ENCODE measurements at regions not wholly inside any gene's neighbourhood (a gene's known extent, or its start where the extent isn't known, plus 50 kb on each side); places are given as distances from the start of the nearest gene placed in this dataset.

- no peak overlapping the region for H2AFZ ChIP-seq (ENCODE audit: low read length)
- FAIRE-seq = peak; percentile 13
Measured at GRCh38 chr11:87466223-87466622, 428.5 kb downstream of the TMEM135 start.

More at GRCh38 chr11:87466223-87466622, 428.5 kb downstream of the TMEM135 start:
- Histone ChIP-seq H3K18ac (ENCODE audit: extremely low read depth, low read length) (no peak overlapping the region), H3K23me2 (ENCODE audit: low read depth, low read length) (no peaks in the 10 kb centered on the region), H2BK15ac (ENCODE audit: low read length) (no peak overlapping the region), H4K91ac (replicated peaks; ENCODE audit: insufficient read length, low read length) (no peak overlapping the region), H4K8ac (ENCODE audit: extremely low read depth, insufficient read depth, low read length) (no peak overlapping the region), H4K20me1 (replicated peaks in 1 of 2; ENCODE audit: control insufficient read depth in 1 of 2, insufficient read depth in 2 of 2, low read length in 2 of 2) (no peaks in the 10 kb centered on the region), H3K9ac (replicated peaks in 1 of 4; ENCODE audit: extremely low read depth in 1 of 4, low read depth in 3 of 4, low read length in 3 of 4) (no peak overlapping the region), H2BK120ac (replicated peaks; ENCODE audit: low read depth, low read length) (no peak overlapping the region), H3K36me3 (ENCODE audit: control insufficient read depth in 2 of 4, insufficient read depth in 4 of 4, low read length in 3 of 4) (no peaks in the 10 kb centered on the region), H3K27me3 (replicated peaks in 1 of 4; ENCODE audit: control insufficient read depth in 3 of 4, extremely low read depth in 1 of 4, insufficient read depth in 3 of 4, low read length in 3 of 4) (no peaks in the 10 kb centered on the region), H2BK20ac (ENCODE audit: low read length) (no peak overlapping the region), H4K5ac (ENCODE audit: insufficient read length, low read depth, low read length) (no peak overlapping the region), H2BK12ac (ENCODE audit: low read depth, low read length) (no peak overlapping the region), H3K4ac (replicated peaks; ENCODE audit: insufficient read length, low read depth, low read length) (no peak overlapping the region), H2BK5ac (ENCODE audit: low read depth, low read length) (no peak overlapping the region), H3K4me1 (replicated peaks in 1 of 4; ENCODE audit: control insufficient read depth in 3 of 4, insufficient read depth in 4 of 4, low read length in 3 of 4) (no peaks in the 10 kb centered on the region), H3K4me2 (ENCODE audit: insufficient read depth in 1 of 2, low read depth in 2 of 2, low read length in 2 of 2) (no peak overlapping the region), H3K79me1 (ENCODE audit: low read depth, low read length) (no peaks in the 10 kb centered on the region), H3K56ac (replicated peaks; ENCODE audit: insufficient read length, low read depth, low read length) (no peak overlapping the region), H3K4me3 (ENCODE audit: extremely low read depth in 1 of 4, insufficient read depth in 2 of 4, low read depth in 3 of 4, low read length in 4 of 4) (no peak overlapping the region), H3K27ac (ENCODE audit: low read depth, low read length) (no peak overlapping the region), H3K23ac (ENCODE audit: insufficient read length) (no peak overlapping the region), H3K9me3 (ENCODE audit: insufficient read depth in 2 of 2, low read depth in 1 of 2, low read length in 1 of 2) (no peaks in the 10 kb centered on the region), H3K79me2 (ENCODE audit: control insufficient read depth in 1 of 2, insufficient read depth in 2 of 2, low read length in 2 of 2) (no peaks in the 10 kb centered on the region), H3K14ac (ENCODE audit: insufficient read length) (no peak overlapping the region), H2AK5ac (ENCODE audit: low read depth, low read length) (no peak overlapping the region)
- ChIA-PET POLR2A (ENCODE audit: partially characterized antibody) (no interaction called here), CTCF (ENCODE audit: partially characterized antibody) (interaction anchor here (0.6 to 1.6 kb wide), 2 partner anchors 35 to 279 kb away, joined by 3 to 5 read pairs; no protein-coding TSS in a partner anchor)
- TF ChIP-seq SP2 (IDR thresholded peaks at IDR 0.05; ENCODE audit: low read length) (no peak), EP300 (IDR thresholded peaks at IDR 0.05; ENCODE audit: borderline replicate concordance in 1 of 2, low read depth in 2 of 2, low read length in 2 of 2) (no peak), CREB1 (IDR thresholded peaks at IDR 0.05) (no peak), CTBP2 (IDR thresholded peaks at IDR 0.05; ENCODE audit: borderline replicate concordance, insufficient read depth, insufficient read length, low read length) (no peak), RFX5 (IDR thresholded peaks at IDR 0.05; ENCODE audit: borderline replicate concordance, low read depth, low read length) (no peak), NRF1 (IDR thresholded peaks at IDR 0.05; ENCODE audit: low read depth, low read length) (no peak), YY1 (IDR thresholded peaks at IDR 0.05; ENCODE audit: low read depth, low read length) (no peak), BRCA1 (IDR thresholded peaks at IDR 0.05; ENCODE audit: low read depth, low read length) (no peak), PHF8 (conservative IDR thresholded peaks at IDR 0.05; ENCODE audit: low read depth, low read length) (no peak), CEBPB (IDR thresholded peaks at IDR 0.05; ENCODE audit: low read depth, low read length) (no peak), KDM4A (IDR thresholded peaks at IDR 0.05; ENCODE audit: low read depth, low read length, severe bottlenecking) (no peak), HDAC6 (IDR thresholded peaks at IDR 0.05; ENCODE audit: low read depth, low read length) (no peak), CHD1 (IDR thresholded peaks at IDR 0.05; ENCODE audit: low read depth, low read length) (no peak), TCF12 (IDR thresholded peaks at IDR 0.05; ENCODE audit: low read depth, low read length) (no peak), POLR2AphosphoS5 (IDR thresholded peaks at IDR 0.05; ENCODE audit: low read depth, low read length) (no peak), KDM1A (IDR thresholded peaks at IDR 0.05; ENCODE audit: borderline replicate concordance, low read length) (no peak), TEAD4 (IDR thresholded peaks at IDR 0.05; ENCODE audit: low read depth, low read length) (no peak)
- 97% methylated on average over 2 of the region's 2 CpGs; no CpG with 5 or more reads in 1 of the 2 experiments for WGBS, 2 experiments (ENCODE audit: extremely low coverage in 1 of 2, insufficient coverage in 1 of 2, insufficient read length in 1 of 2, insufficient replicate concordance in 2 of 2, low coverage in 1 of 2, low lambda C conversion rate in 2 of 2, missing lambda C conversion rate in 1 of 2)
- DNase-seq (ENCODE audit: low read depth in 1 of 2, low spot score in 2 of 2) = no peak
